Glutamatergic neuron (in vitro differentiated cells): ENCODE measurements at regions not wholly inside any gene's neighbourhood (a gene's known extent, or its start where the extent isn't known, plus 50 kb on each side); places are given as distances from the start of the nearest gene placed in this dataset.

Experiments
- DNase-seq: peaks from one replicate; pipeline ENCODE4 v3.0.0; 2022
- H3K27ac Mint-ChIP-seq: one replicate; pipeline ENCODE4 v1.8.0; 2020; ENCODE audit warnings: mild to moderate bottlenecking, mixed read lengths, inconsistent platforms; ENCODE audit not compliant: unreplicated experiment
- H3K27me3 Mint-ChIP-seq: one replicate; pipeline ENCODE4 v1.8.0; 2020; ENCODE audit warnings: mild to moderate bottlenecking, moderate library complexity, mixed read lengths, inconsistent platforms; ENCODE audit not compliant: unreplicated experiment
- H3K36me3 Mint-ChIP-seq: one replicate; pipeline ENCODE4 v1.8.0; 2020; ENCODE audit warnings: mild to moderate bottlenecking, mixed read lengths, inconsistent platforms; ENCODE audit not compliant: unreplicated experiment
- H3K4me1 Mint-ChIP-seq: one replicate; pipeline ENCODE4 v1.8.0; 2020; ENCODE audit warnings: mild to moderate bottlenecking, low read depth, mixed read lengths, inconsistent platforms; ENCODE audit not compliant: unreplicated experiment
- H3K4me3 Mint-ChIP-seq: one replicate; pipeline ENCODE4 v1.8.0; 2020; ENCODE audit warnings: mild to moderate bottlenecking, mixed read lengths, inconsistent platforms; ENCODE audit not compliant: unreplicated experiment
- H3K9me3 Mint-ChIP-seq: one replicate; pipeline ENCODE4 v1.8.0; 2020; ENCODE audit warnings: mild to moderate bottlenecking, moderate library complexity, mixed read lengths, inconsistent platforms; ENCODE audit not compliant: unreplicated experiment
- CTCF ChIP-seq: fragments of 200-600 bp; sonication (generic); IDR thresholded peaks from one replicate; pipeline ENCODE4 v1.5.0; 2021; ENCODE audit not compliant: partially characterized antibody, unreplicated experiment

- Mint-ChIP-seq H3K4me1 (peaks cover 14% of the 10 kb centered on the region), H3K27me3 (no peaks in the 10 kb centered on the region), H3K4me3 (no peak overlapping the region), H3K9me3 (no peaks in the 10 kb centered on the region), H3K36me3 (no peaks in the 10 kb centered on the region), H3K27ac (no peak overlapping the region)
- TF ChIP-seq CTCF = no peak
- DNase-seq = no peak
Measured at GRCh38 chr21:19122356-19122755, 718.8 kb upstream of the TMPRSS15 start.

GRCh38 chr21:19123053-19123452 lies 719.5 kb upstream of the TMPRSS15 start:
- DNase-seq = no peak
- H3K27me3 Mint-ChIP-seq = no peaks in the 10 kb centered on the region
- H3K4me3 Mint-ChIP-seq = no peak overlapping the region
- H3K27ac Mint-ChIP-seq = no peak overlapping the region
- no peaks in the 10 kb centered on the region for H3K36me3 Mint-ChIP-seq
- peaks cover 14% of the 10 kb centered on the region for H3K4me1 Mint-ChIP-seq
- H3K9me3 Mint-ChIP-seq = no peaks in the 10 kb centered on the region
- TF ChIP-seq CTCF = no peak

GRCh38 chr21:19123525-19123924 lies 719.9 kb upstream of the TMPRSS15 start:
- Mint-ChIP-seq H3K9me3 (no peaks in the 10 kb centered on the region), H3K27me3 (no peaks in the 10 kb centered on the region), H3K27ac (no peak overlapping the region), H3K4me1 (peaks cover 14% of the 10 kb centered on the region), H3K4me3 (no peak overlapping the region), H3K36me3 (no peaks in the 10 kb centered on the region)
- no peak for DNase-seq
- no peak for TF ChIP-seq CTCF

- Mint-ChIP-seq H3K36me3 (no peaks in the 10 kb centered on the region), H3K27me3 (no peaks in the 10 kb centered on the region), H3K9me3 (no peaks in the 10 kb centered on the region), H3K4me1 (peaks cover 14% of the 10 kb centered on the region), H3K27ac (no peak overlapping the region), H3K4me3 (no peak overlapping the region)
- TF ChIP-seq CTCF = no peak
- no peak for DNase-seq
Measured at GRCh38 chr21:19124691-19125090, 721.1 kb upstream of the TMPRSS15 start.

GRCh38 chr21:19130379-19131028 lies 726.9 kb upstream of the TMPRSS15 start:
- Mint-ChIP-seq H3K4me1 (no peaks in the 10 kb centered on the region), H3K4me3 (no peak overlapping the region), H3K27me3 (no peaks in the 10 kb centered on the region), H3K36me3 (no peaks in the 10 kb centered on the region), H3K27ac (no peak overlapping the region), H3K9me3 (no peaks in the 10 kb centered on the region)
- no peak for TF ChIP-seq CTCF
- DNase-seq = no peak
